KMS-11 (cell line): ENCODE measurements at regions not wholly inside any gene's neighbourhood (a gene's known extent, or its start where the extent isn't known, plus 50 kb on each side); places are given as distances from the start of the nearest gene placed in this dataset.

ENCODE experiments used
- H2AFZ ChIP-seq: fragments of 200-600 bp; sonication (generic); 2 replicates; pipeline ENCODE4 v1.6.1; 2016; ENCODE audit warnings: antibody characterized with exemption, mixed run types, low read depth
- H3K27ac ChIP-seq: fragments of 200-600 bp; sonication (generic); 2 replicates; pipeline ENCODE4 v1.6.1; 2016; ENCODE audit warnings: mild to moderate bottlenecking, mixed run types
- H3K27me3 ChIP-seq: fragments of 200-600 bp; sonication (generic); 2 replicates; pipeline ENCODE4 v1.6.1; 2017; ENCODE audit warnings: mild to moderate bottlenecking, low read depth, mixed run types, moderate library complexity; ENCODE audit not compliant: insufficient read depth
- H3K36me3 ChIP-seq: fragments of 200-600 bp; sonication (generic); 2 replicates; pipeline ENCODE4 v1.6.1; 2017; ENCODE audit warnings: mild to moderate bottlenecking, mixed run types; ENCODE audit not compliant: insufficient read depth
- H3K4me1 ChIP-seq: fragments of 200-600 bp; sonication (generic); 2 replicates; pipeline ENCODE4 v1.6.1; 2016; ENCODE audit warnings: mild to moderate bottlenecking, low read depth, mixed run types; ENCODE audit not compliant: poor library complexity, severe bottlenecking
- H3K4me2 ChIP-seq: fragments of 200-600 bp; sonication (generic); 2 replicates; pipeline ENCODE4 v1.7.0; 2016; ENCODE audit warnings: mild to moderate bottlenecking, mixed run types
- H3K4me3 ChIP-seq: fragments of 200-600 bp; sonication (generic); IDR thresholded peaks from 2 replicates; pipeline ENCODE4 v1.6.1; 2017; ENCODE audit warnings: low read depth, low read length, mixed read lengths; ENCODE audit not compliant: insufficient read depth
- H3K79me2 ChIP-seq: fragments of 200-600 bp; sonication (generic); 2 replicates; pipeline ENCODE4 v1.6.1; 2016; ENCODE audit warnings: low read depth, mixed run types; ENCODE audit not compliant: insufficient read depth
- H3K9ac ChIP-seq: fragments of 200-600 bp; sonication (generic); 2 replicates; pipeline ENCODE4 v1.6.1; 2016; ENCODE audit warnings: mild to moderate bottlenecking, mixed run types
- H4K20me1 ChIP-seq: fragments of 200-600 bp; sonication (generic); 2 replicates; pipeline ENCODE4 v1.6.1; 2016; ENCODE audit warnings: mild to moderate bottlenecking, mixed run types; ENCODE audit not compliant: insufficient read depth
- TF ChIP-seq, protein P1 (sequence below): fragments of 200-600 bp; sonication (generic); conservative IDR thresholded peaks from 2 replicates; pipeline ENCODE4 v1.6.1; 2017; ENCODE audit warnings: low read depth, mild to moderate bottlenecking, antibody characterized with exemption, low read length, moderate library complexity, mixed read lengths

DNA sequence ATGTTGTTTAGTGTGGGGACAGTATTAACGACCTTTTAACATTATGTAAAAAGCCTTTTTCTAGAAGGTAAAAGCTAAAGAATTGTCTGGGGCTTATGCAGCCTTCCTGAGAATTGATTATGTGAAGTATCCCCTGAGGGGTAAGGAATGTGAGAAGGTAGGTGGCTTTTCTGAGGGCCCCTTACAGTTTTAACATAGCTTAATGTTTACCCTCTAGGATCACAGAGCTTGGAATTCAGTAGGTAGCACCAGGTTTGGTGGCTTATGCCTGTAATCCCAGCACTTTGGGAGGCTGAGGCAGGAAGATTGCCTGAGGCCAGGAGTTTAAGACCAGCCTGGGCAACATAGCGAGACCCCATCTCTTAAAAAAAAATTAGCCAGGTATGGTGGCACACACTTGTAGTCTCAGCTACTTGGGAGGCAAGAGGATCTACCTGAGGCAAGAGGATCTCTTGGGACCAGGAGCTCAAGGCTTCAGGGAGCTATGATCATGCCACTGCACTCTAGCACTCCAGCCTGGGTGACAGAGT lies 101.3 kb downstream of the OLFM4 start:
- H3K79me2 ChIP-seq = no peaks in the 10 kb centered on the region
- no peaks in the 10 kb centered on the region for H4K20me1 ChIP-seq
- H3K36me3 ChIP-seq = no peaks in the 10 kb centered on the region
- no peaks in the 10 kb centered on the region for H3K27me3 ChIP-seq
- no peak overlapping the region for H3K4me2 ChIP-seq
- TF ChIP-seq, protein P1, sequence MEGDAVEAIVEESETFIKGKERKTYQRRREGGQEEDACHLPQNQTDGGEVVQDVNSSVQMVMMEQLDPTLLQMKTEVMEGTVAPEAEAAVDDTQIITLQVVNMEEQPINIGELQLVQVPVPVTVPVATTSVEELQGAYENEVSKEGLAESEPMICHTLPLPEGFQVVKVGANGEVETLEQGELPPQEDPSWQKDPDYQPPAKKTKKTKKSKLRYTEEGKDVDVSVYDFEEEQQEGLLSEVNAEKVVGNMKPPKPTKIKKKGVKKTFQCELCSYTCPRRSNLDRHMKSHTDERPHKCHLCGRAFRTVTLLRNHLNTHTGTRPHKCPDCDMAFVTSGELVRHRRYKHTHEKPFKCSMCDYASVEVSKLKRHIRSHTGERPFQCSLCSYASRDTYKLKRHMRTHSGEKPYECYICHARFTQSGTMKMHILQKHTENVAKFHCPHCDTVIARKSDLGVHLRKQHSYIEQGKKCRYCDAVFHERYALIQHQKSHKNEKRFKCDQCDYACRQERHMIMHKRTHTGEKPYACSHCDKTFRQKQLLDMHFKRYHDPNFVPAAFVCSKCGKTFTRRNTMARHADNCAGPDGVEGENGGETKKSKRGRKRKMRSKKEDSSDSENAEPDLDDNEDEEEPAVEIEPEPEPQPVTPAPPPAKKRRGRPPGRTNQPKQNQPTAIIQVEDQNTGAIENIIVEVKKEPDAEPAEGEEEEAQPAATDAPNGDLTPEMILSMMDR = no peak
- no peak overlapping the region for H2AFZ ChIP-seq
- H3K27ac ChIP-seq = no peak overlapping the region
- no peak overlapping the region for H3K4me3 ChIP-seq
- no peak overlapping the region for H3K9ac ChIP-seq
- H3K4me1 ChIP-seq = no peaks in the 10 kb centered on the region

DNA sequence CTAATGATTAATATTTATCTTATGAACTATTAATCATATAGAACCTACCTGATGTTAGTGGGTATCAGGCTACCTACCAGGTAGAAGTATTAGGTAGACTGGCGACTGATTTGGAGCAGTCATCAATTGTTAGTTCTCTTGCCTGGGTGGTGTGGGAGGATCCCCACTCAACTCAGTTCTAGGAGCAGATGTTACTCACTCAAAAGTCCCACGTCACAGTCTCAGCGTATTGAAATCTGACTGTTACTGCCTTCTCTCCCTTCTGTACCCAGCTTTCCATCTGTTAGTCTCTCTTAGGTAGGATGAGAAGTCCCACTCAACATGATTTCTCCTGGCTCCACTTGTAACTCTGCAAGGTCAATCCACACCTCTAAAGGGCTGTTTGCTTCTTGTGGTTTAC lies 102.7 kb downstream of the OLFM4 start:
- H3K36me3 ChIP-seq = no peaks in the 10 kb centered on the region
- H3K4me1 ChIP-seq = no peaks in the 10 kb centered on the region
- H3K9ac ChIP-seq = no peak overlapping the region
- H3K4me2 ChIP-seq = no peak overlapping the region
- H2AFZ ChIP-seq = no peak overlapping the region
- no peak overlapping the region for H3K27ac ChIP-seq
- H3K4me3 ChIP-seq = no peak overlapping the region
- no peaks in the 10 kb centered on the region for H3K27me3 ChIP-seq
- H4K20me1 ChIP-seq = no peaks in the 10 kb centered on the region
- no peaks in the 10 kb centered on the region for H3K79me2 ChIP-seq
- TF ChIP-seq, protein P1 = no peak

DNA sequence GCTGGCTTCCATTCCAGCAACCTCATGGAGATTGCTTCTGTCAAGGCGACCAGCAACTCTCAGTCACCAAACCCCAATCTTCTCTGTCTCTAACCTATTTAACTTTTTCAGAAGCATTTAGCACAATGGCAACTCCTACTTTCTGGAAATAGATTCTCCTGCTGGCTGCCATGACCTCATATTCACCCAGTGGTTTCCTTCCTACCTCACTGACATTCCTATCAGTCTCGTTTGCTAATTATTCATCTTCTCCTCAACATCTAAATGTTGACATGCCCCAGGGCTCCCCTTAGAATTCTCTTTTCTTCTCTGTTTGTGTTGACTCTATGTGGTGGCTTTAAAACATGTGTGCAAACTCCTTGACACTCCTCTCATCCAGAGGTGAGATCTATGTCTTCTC lies 106.7 kb downstream of the OLFM4 start:
- H3K4me2 ChIP-seq = no peak overlapping the region
- no peaks in the 10 kb centered on the region for H3K36me3 ChIP-seq
- TF ChIP-seq, protein P1 = no peak
- no peak overlapping the region for H3K9ac ChIP-seq
- H3K27ac ChIP-seq = no peak overlapping the region
- no peaks in the 10 kb centered on the region for H3K4me1 ChIP-seq
- no peaks in the 10 kb centered on the region for H3K79me2 ChIP-seq
- H3K27me3 ChIP-seq = no peaks in the 10 kb centered on the region
- no peak overlapping the region for H3K4me3 ChIP-seq
- no peak overlapping the region for H2AFZ ChIP-seq
- no peaks in the 10 kb centered on the region for H4K20me1 ChIP-seq

DNA sequence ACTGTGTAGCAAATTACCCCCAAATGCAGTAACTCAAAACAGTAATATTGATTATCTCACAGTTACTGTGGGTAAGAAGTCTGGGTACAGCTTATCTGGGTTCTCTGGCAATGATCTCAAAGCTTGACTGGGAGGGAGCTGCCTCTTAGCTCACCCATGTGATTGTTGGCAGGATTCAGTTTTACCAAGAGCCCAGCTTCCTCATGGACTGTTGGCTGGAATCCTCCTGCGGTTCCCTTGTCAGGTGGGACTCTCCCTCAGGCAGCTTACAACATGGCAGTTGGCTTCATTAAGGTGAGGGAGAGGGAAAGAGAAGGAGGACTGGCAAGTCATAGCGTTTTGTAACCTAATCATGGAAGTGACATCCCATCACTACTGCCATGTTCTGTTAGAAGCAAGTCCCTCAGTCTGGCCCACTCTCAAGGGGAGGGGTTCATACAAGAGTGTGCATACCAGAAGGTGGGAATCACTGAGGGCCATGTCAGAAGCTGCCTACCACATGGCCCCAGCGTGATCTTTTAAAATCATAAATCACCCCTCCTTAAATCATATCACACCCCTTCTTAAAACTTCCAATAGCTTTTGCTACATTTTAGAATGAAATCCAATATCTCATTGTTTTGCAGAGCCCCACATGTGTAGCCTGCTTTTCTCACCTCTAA lies 108.1 kb downstream of the OLFM4 start:
- H2AFZ ChIP-seq = no peak overlapping the region
- H3K36me3 ChIP-seq = no peaks in the 10 kb centered on the region
- H3K27me3 ChIP-seq = no peaks in the 10 kb centered on the region
- H3K4me3 ChIP-seq = no peak overlapping the region
- H4K20me1 ChIP-seq = no peaks in the 10 kb centered on the region
- H3K4me2 ChIP-seq = no peak overlapping the region
- H3K9ac ChIP-seq = no peak overlapping the region
- TF ChIP-seq, protein P1 = no peak
- H3K27ac ChIP-seq = no peak overlapping the region
- no peaks in the 10 kb centered on the region for H3K79me2 ChIP-seq
- no peaks in the 10 kb centered on the region for H3K4me1 ChIP-seq
